Breast epithelium (tissue), 3 donors: ENCODE measurements at regions not wholly inside any gene's neighbourhood (a gene's known extent, or its start where the extent isn't known, plus 50 kb on each side); places are given as distances from the start of the nearest gene placed in this dataset.

Experiments
- POLR2A ChIP-seq: fragments of 450-650 bp; IDR thresholded peaks from one replicate; pipeline ENCODE4 v1.6.1; 2016; ENCODE audit warnings: antibody characterized with exemption, mild to moderate bottlenecking, moderate library complexity
- POLR2AphosphoS5 ChIP-seq, 3 donors: sonication (generic); formaldehyde crosslinking; IDR thresholded peaks; one replicate each; pipeline ENCODE4 v1.6.1; 2017; ENCODE audit warnings: antibody characterized with exemption in 3 of 3
- TF ChIP-seq, protein P1 (sequence below), 3 donors: fragments of 450-650 bp; IDR thresholded peaks; one replicate each; pipeline ENCODE4 v1.5.1; 2016 to 2017; ENCODE audit warnings: antibody characterized with exemption in 3 of 3, mild to moderate bottlenecking in 3 of 3, moderate library complexity in 3 of 3

DNA sequence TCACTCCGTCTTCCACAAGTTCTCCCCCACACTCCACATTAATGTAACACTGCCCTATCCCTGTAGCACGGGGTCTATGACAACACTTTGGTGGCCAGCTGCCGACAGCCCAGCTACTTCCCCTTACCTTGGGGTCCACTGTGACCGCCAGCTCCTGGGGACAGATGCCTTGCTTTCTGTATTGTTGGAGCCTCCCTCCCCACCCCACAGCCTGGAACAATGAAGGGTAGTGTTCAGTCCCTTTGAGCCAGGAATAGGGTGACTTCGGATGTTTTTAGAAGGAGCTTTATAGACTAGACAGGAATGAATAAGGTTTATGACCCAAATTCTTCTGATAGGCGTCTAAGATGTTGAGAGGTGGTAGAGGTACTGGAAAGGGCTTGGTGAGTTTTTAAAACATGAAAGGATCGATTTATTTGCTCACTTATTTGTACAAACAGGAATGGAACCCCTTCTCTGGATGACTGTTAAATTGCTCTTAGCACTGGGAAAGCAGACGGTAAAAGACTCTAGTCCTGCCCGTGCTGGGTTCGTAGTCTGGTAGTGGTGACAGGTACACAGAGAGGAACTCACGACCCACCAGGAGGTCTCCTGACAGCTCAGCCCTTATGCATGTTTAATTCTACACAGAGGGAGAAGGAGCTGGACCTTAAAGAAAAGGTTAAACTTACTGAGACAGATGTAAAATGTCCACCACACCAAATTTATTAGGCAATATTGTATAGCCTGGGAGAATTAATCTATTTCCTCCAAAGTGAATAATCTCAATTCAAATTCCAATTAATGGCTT is 90.9 kb downstream of the MYCN start:
- TF ChIP-seq, protein P1, sequence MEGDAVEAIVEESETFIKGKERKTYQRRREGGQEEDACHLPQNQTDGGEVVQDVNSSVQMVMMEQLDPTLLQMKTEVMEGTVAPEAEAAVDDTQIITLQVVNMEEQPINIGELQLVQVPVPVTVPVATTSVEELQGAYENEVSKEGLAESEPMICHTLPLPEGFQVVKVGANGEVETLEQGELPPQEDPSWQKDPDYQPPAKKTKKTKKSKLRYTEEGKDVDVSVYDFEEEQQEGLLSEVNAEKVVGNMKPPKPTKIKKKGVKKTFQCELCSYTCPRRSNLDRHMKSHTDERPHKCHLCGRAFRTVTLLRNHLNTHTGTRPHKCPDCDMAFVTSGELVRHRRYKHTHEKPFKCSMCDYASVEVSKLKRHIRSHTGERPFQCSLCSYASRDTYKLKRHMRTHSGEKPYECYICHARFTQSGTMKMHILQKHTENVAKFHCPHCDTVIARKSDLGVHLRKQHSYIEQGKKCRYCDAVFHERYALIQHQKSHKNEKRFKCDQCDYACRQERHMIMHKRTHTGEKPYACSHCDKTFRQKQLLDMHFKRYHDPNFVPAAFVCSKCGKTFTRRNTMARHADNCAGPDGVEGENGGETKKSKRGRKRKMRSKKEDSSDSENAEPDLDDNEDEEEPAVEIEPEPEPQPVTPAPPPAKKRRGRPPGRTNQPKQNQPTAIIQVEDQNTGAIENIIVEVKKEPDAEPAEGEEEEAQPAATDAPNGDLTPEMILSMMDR (IDR thresholded peaks at IDR 0.05), result no peak
- no peak for TF ChIP-seq POLR2A
- TF ChIP-seq POLR2AphosphoS5 (IDR thresholded peaks at IDR 0.05), result no peak
